HEK293T (cell line): ENCODE measurements at regions not wholly inside any gene's neighbourhood (a gene's known extent, or its start where the extent isn't known, plus 50 kb on each side); places are given as distances from the start of the nearest gene placed in this dataset.

Source experiments
- ARNT ChIP-seq: fragments of 450-650 bp; IDR thresholded peaks from 2 replicates; pipeline ENCODE4 v1.6.1; 2017; ENCODE audit warnings: mild to moderate bottlenecking
- BHLHE40 ChIP-seq: fragments of 450-650 bp; IDR thresholded peaks from 2 replicates; pipeline ENCODE4 v1.6.1; 2016; ENCODE audit warnings: mild to moderate bottlenecking, moderate library complexity, borderline replicate concordance
- CTBP1 ChIP-seq: fragments of 450-650 bp; IDR thresholded peaks from 2 replicates; pipeline ENCODE4 v1.6.1; 2016; ENCODE audit warnings: borderline replicate concordance
- ELF4 ChIP-seq: fragments of 450-650 bp; IDR thresholded peaks from 2 replicates; pipeline ENCODE4 v1.6.1; 2017; ENCODE audit warnings: antibody characterized with exemption
- FOXA1 ChIP-seq: fragments of 450-650 bp; IDR thresholded peaks from 2 replicates; pipeline ENCODE4 v1.6.1; 2016; ENCODE audit warnings: mild to moderate bottlenecking
- FOXK2 ChIP-seq: fragments of 450-650 bp; IDR thresholded peaks from 2 replicates; pipeline ENCODE4 v1.6.1; 2016; ENCODE audit warnings: mild to moderate bottlenecking
- FOXM1 ChIP-seq: fragments of 450-650 bp; IDR thresholded peaks from 2 replicates; pipeline ENCODE4 v1.6.1; 2017; ENCODE audit warnings: mild to moderate bottlenecking, borderline replicate concordance
- L3MBTL2 ChIP-seq: fragments of 450-650 bp; conservative IDR thresholded peaks from 2 replicates; pipeline ENCODE4 v1.6.1; 2016; ENCODE audit warnings: mild to moderate bottlenecking
- LEF1 ChIP-seq: fragments of 450-650 bp; IDR thresholded peaks from 2 replicates; pipeline ENCODE4 v1.6.1; 2017; ENCODE audit warnings: mild to moderate bottlenecking, borderline replicate concordance
- PKNOX1 ChIP-seq: fragments of 450-650 bp; IDR thresholded peaks from 2 replicates; pipeline ENCODE4 v1.6.1; 2016
- SP1 ChIP-seq: fragments of 450-650 bp; IDR thresholded peaks from 2 replicates; pipeline ENCODE4 v1.6.1; 2017
- TARDBP ChIP-seq: fragments of 450-650 bp; IDR thresholded peaks from 2 replicates; pipeline ENCODE4 v1.6.1; 2016
- ZNF384 ChIP-seq: fragments of 450-650 bp; IDR thresholded peaks from 2 replicates; pipeline ENCODE4 v1.6.1; 2016

GRCh38 chr5:68547622-68548021, 332.1 kb downstream of the PIK3R1 start:
- no peak for TF ChIP-seq SP1
- TF ChIP-seq FOXK2 = no peak
- TF ChIP-seq ELF4 = no peak
- no peak for TF ChIP-seq ZNF384
- no peak for TF ChIP-seq CTBP1
- no peak for TF ChIP-seq FOXA1
- no peak for TF ChIP-seq FOXM1
- TF ChIP-seq BHLHE40 = no peak
- TF ChIP-seq ARNT = no peak
- TF ChIP-seq L3MBTL2 = no peak
- no peak for TF ChIP-seq TARDBP
- TF ChIP-seq PKNOX1 = no peak
- no peak for TF ChIP-seq LEF1
